Heart right ventricle (tissue), 16 donors: ENCODE measurements at regions not wholly inside any gene's neighbourhood (a gene's known extent, or its start where the extent isn't known, plus 50 kb on each side); places are given as distances from the start of the nearest gene placed in this dataset.

Experiments used
- ATAC-seq, 8 donors: fragments of 200-7000 bp; cut with Tn5 transposase; one replicate each; pipeline ENCODE4 v1.9.1; 2020; ENCODE audit warnings: mild to moderate bottlenecking in 8 of 8, moderate library complexity in 8 of 8, moderate number of reproducible peaks in 1 of 8
- DNase-seq, 2 donors: peaks; one replicate each; pipeline ENCODE4 v3.0.0-alpha.2; 2020
- H3K27ac ChIP-seq, 10 donors: fragments of 200-600 bp; sonication (generic) in 2 of 10; one replicate each; pipeline versions ENCODE4 v1.5.0 to v1.8.0; 2020 to 2022; ENCODE audit warnings: mild to moderate bottlenecking in 3 of 10
- H3K27me3 ChIP-seq, 7 donors: fragments of 200-600 bp; one replicate each; pipeline ENCODE4 v1.8.0; 2021 to 2022; ENCODE audit warnings: mild to moderate bottlenecking in 2 of 7
- H3K36me3 ChIP-seq, 9 donors: fragments of 200-600 bp; sonication (generic) in 1 of 9; one replicate each; pipeline versions ENCODE4 v1.5.0 to v1.8.0; 2020 to 2022; ENCODE audit warnings: mild to moderate bottlenecking in 2 of 9
- H3K4me1 ChIP-seq, 9 donors: fragments of 200-600 bp; sonication (generic) in 1 of 9; one replicate each; pipeline versions ENCODE4 v1.5.0 to v1.8.0; 2020 to 2022; ENCODE audit warnings: mild to moderate bottlenecking in 4 of 9
- H3K4me3 ChIP-seq, 10 donors: fragments of 200-600 bp; sonication (generic) in 2 of 10; one replicate each; pipeline versions ENCODE4 v1.5.0 to v1.8.0; 2020 to 2022; ENCODE audit warnings: mild to moderate bottlenecking in 7 of 10, moderate library complexity in 2 of 10
- H3K9me3 ChIP-seq, 11 donors: fragments of 200-600 bp in 10 of 11; sonication (generic) in 2 of 11; one replicate each; pipeline versions ENCODE4 v1.5.0 to v1.8.0; 2013 to 2022; ENCODE audit warnings: mild to moderate bottlenecking in 2 of 11, control low read depth in 1 of 11, moderate library complexity in 1 of 11
- whole genome bisulfite sequencing, 2 donors: extraction: QIAGEN DNeasy Blood & Tissue Kit; methylation state at CpG; one replicate each; pipeline ENCODE4 v1.1.7; 2013; ENCODE audit warnings: inconsistent platforms in 1 of 2; 5-methylcytosine and 5-hydroxymethylcytosine counted together
- intact Hi-C, 10 donors: fragments of 100-400 bp; cut with DNase I; formaldehyde crosslinking; loops; one replicate each; pipeline versions ENCODE4 v1.11.1 to v1.14.2; 2022
- TF ChIP-seq, protein P1 (sequence below), 9 donors: fragments of 200-600 bp; sonication (generic) in 2 of 9; IDR thresholded peaks; one replicate each; pipeline versions ENCODE4 v1.5.0 to v1.8.0; 2021 to 2022; ENCODE audit warnings: antibody characterized with exemption in 9 of 9, mild to moderate bottlenecking in 5 of 9, moderate library complexity in 1 of 9
- donor health status: Arrhythmogenic right ventricular cardiomyopathy.
- donor health status: ischemic (EF 13 %, LVEDD 7.1; RV severe dilation, severe dysfunction).
- donor health status: healthy with polysubstance abuse.
- donor health status: DM: no; HTN: yes; CAD: no.
- donor health status: DM: no; HTN: no; CAD: no.
- donor health status: ischemic (EF 25% LVEDD 6.9; RV normal size, moderate dysfunction).
- donor health status: ischemic (EF 25% LVEDD 5.7; RV mildly dilated, moderate dysfunction).
- donor health status: healthy.
- donor health status: DM: yes; HTN: yes; CAD: no.
- donor health status: Ischemic cardiomyopathy.
- donor health status: ischemic (EF 35%, LVEDD 5.7; RV mildly dilated, moderate dysfunction).
- donor health status: nonischemic (EF 11% LVEDD 7.7; RV severe dilation, severe dysfunction).
- donor health status: DM: yes; HTN: yes; CAD: no.
- donor health status: PGD.
- donor health status: ischemic (EF 29% LVEDD 5.4; RV normal size, mild dysfunction).
- donor health status: nonischemic (EF 23%, LVEDD 6.1; RV moderate dilation, normal function).

DNA sequence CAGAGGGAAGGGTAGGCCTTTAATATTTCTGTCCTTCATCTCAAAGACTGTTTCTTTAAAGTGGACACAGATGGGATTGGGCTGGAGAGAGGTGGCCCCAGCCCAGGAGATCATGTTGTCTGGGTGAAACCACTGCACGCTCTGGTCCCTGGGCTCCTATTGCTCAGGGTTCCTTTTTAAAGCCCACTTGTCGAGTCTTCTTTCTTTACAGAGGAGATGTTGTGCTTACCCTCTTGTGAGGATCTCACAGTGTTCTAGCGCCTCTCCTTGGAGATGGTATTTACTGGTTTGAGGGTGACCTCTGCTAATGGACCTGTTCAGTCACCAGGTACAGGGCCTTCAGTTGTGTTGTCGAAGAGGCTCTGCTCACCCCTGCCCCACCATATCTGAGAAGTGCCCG lies 128.4 kb downstream of the TM9SF2 start:
- TF ChIP-seq, protein P1, sequence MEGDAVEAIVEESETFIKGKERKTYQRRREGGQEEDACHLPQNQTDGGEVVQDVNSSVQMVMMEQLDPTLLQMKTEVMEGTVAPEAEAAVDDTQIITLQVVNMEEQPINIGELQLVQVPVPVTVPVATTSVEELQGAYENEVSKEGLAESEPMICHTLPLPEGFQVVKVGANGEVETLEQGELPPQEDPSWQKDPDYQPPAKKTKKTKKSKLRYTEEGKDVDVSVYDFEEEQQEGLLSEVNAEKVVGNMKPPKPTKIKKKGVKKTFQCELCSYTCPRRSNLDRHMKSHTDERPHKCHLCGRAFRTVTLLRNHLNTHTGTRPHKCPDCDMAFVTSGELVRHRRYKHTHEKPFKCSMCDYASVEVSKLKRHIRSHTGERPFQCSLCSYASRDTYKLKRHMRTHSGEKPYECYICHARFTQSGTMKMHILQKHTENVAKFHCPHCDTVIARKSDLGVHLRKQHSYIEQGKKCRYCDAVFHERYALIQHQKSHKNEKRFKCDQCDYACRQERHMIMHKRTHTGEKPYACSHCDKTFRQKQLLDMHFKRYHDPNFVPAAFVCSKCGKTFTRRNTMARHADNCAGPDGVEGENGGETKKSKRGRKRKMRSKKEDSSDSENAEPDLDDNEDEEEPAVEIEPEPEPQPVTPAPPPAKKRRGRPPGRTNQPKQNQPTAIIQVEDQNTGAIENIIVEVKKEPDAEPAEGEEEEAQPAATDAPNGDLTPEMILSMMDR (IDR thresholded peaks at IDR 0.05), result no peak
- ATAC-seq (peak in 3 of 8 donors; percentile 13 to 46 (median 24)), DNase-seq (no peak)
- H3K36me3 ChIP-seq, result no peaks in the 10 kb centered on the region
- WGBS, 2 donors, result 94 to 97% methylated on average over 5 of the region's 5 CpGs
- intact Hi-C loops, result no loop called here
- peak overlapping the region in 5 of 10 donors; percentile 18 to 60 (median 33) for H3K27ac ChIP-seq
- no peaks in the 10 kb centered on the region for H3K27me3 ChIP-seq
- peaks cover 3 to 42% (median 15%) of the 10 kb centered on the region in 9 donors for H3K4me1 ChIP-seq
- H3K9me3 ChIP-seq, result peaks cover 0 to 18% (median 0%) of the 10 kb centered on the region in 11 donors
- H3K4me3 ChIP-seq, result no peak overlapping the region

DNA sequence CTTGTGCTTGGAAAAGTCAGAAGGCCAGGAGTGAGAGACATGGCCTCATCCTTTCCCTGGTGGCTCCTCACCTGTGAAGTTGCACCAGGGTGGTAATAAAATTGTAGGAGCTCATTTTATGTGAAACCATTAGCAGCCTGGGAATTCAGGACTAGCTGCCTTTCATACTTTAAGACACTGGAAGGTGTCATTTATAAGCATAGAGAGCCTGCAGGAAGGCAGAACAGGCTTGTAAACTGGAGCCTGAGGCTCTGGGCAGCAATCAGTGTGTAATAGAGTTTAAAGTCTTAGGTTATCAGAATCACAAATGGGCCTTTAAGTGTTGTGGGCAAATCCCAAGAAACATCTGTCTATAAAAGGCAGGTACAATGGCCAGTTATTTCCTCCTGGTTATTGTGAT lies 127.2 kb downstream of the TM9SF2 start:
- no peak overlapping the region for H3K4me3 ChIP-seq
- H3K4me1 ChIP-seq, result peaks cover 3 to 42% (median 15%) of the 10 kb centered on the region in 9 donors
- intact Hi-C loops, result no loop called here
- no peaks in the 10 kb centered on the region for H3K27me3 ChIP-seq
- no peak overlapping the region for H3K27ac ChIP-seq
- ATAC-seq, result no peak
- no peaks in the 10 kb centered on the region for H3K36me3 ChIP-seq
- peaks cover 0 to 16% (median 0%) of the 10 kb centered on the region in 11 donors for H3K9me3 ChIP-seq
- TF ChIP-seq, protein P1 (IDR thresholded peaks at IDR 0.05), result no peak
- no peak for DNase-seq

DNA sequence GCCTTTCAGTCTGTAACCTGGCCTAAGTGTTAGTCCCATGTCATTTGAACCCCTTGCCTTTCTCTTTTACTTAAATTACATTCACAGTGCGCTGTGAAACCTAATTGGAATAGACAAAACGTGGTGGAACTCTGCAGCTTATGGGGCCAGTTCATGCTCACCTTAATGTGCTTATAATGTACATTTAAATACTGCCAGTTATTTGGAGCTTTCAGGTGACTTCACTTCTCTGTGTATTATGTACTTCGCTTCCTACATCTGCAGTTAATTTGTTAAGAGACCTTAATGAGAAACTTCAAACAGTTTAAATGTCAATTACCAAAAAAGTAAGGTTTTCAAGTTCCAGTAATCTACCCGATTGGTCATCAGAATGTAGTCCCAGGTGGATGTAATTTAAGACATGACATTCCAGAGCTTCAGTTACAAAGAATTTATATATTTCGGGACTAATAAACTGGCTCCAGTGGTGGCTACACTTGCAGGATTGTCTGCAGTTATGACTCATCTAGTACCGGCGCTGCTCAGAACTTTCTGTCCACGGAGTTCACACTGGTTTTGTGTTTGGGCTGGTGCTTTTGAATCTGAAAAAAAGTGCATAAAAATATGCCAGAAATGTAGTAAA lies 125.3 kb downstream of the TM9SF2 start:
- H3K27ac ChIP-seq, result no peak overlapping the region
- peaks cover 3 to 42% (median 15%) of the 10 kb centered on the region in 9 donors for H3K4me1 ChIP-seq
- TF ChIP-seq, protein P1 (IDR thresholded peaks at IDR 0.05), result no peak
- DNase-seq (no peak), ATAC-seq (peak in 4 of 8 donors; percentile 41 to 74 (median 54))
- H3K9me3 ChIP-seq, result no peaks in the 10 kb centered on the region
- H3K36me3 ChIP-seq, result no peaks in the 10 kb centered on the region
- no peaks in the 10 kb centered on the region for H3K27me3 ChIP-seq
- intact Hi-C loops, result no loop called here
- peak overlapping the region in 2 of 10 donors; percentile 4 to 8 for H3K4me3 ChIP-seq
- WGBS, 2 donors, result 79 to 89% methylated on average over 8 of the region's 8 CpGs

DNA sequence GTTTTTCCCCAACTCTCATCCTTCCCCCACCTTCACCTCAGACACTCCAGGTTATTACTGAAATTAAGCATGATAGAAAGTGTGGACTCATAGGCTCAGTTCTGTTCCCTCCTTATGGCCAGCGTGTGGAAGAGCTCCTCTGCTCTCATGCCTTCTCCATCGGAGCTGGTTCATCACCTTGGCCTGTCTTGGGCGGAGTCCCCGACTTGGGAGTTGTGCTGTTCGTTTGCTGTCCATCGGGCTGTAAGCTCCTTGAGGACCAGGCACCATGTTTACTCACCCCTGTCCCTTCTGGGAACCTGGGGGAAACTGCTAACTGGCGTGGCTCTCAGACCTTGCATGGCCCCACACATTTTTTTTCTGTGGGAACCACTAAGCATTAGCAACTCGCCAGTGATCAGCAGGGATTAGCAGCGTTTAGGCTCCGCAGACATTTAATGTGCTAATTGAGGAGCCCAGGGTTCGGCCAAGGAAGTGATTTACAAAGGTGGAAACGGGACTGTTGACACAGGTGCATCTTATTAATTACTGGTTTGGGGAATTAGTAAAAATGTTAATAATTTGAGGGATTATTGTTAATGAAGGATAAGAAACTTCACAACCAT lies 123.8 kb downstream of the TM9SF2 start:
- intact Hi-C loops, result no loop called here
- TF ChIP-seq, protein P1 (IDR thresholded peaks at IDR 0.05), result no peak
- 80 to 82% methylated on average over 12 of the region's 12 CpGs for WGBS, 2 donors
- Histone ChIP-seq H3K9me3 (no peaks in the 10 kb centered on the region), H3K27ac (no peak overlapping the region), H3K27me3 (no peaks in the 10 kb centered on the region), H3K4me3 (no peak overlapping the region), H3K4me1 (peaks cover 0 to 35% (median 6%) of the 10 kb centered on the region in 9 donors), H3K36me3 (no peaks in the 10 kb centered on the region)
- ATAC-seq (no peak), DNase-seq (no peak)
